ENCODE measurements at regions not wholly inside any gene's neighbourhood (a gene's known extent, or its start where the extent isn't known, plus 50 kb on each side); places are given as distances from the start of the nearest gene placed in this dataset.

GRCh38 chr2:126971162-126971480 lies 72.4 kb downstream of the TEX51 start:
- TF ChIP-seq CTCF (IDR thresholded peaks at IDR 0.05; ENCODE audit: insufficient read depth, low read length) (no peak), POLR2AphosphoS5 (IDR thresholded peaks at IDR 0.05; ENCODE audit: low read depth) (no peak), REST (IDR thresholded peaks at IDR 0.05; ENCODE audit: insufficient replicate concordance, low read depth) (no peak)

All from HL-60 (cell line).